ENCODE measurements at regions not wholly inside any gene's neighbourhood (a gene's known extent, or its start where the extent isn't known, plus 50 kb on each side); places are given as distances from the start of the nearest gene placed in this dataset.

DNA sequence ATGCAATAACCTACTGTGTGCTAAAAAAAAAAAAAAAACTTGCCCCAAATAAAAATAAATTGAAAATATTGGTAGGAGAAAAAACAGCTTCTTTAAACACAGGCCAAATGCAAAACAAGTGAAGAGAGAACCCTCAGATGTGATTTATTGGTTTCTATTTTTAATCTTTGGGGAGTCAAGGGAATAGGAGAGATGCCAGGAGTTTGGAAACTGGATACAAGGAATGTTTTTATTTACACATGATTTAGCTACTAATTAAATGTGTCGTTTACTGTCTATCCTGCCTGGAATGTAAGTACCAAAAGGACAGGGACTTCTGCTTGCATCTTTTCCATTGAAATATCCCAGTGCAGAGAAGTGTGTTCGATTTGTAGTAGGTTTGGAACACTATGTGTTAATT lies 810.7 kb downstream of the MAFB start:
- H3K4me3 Mint-ChIP-seq (ENCODE audit: unreplicated experiment) = no peak overlapping the region
- peaks cover 3% of the 10 kb centered on the region for H3K9me3 Mint-ChIP-seq (ENCODE audit: low read depth)
- no peak overlapping the region for H3K27ac Mint-ChIP-seq (ENCODE audit: unreplicated experiment)
- TF ChIP-seq, protein P1, sequence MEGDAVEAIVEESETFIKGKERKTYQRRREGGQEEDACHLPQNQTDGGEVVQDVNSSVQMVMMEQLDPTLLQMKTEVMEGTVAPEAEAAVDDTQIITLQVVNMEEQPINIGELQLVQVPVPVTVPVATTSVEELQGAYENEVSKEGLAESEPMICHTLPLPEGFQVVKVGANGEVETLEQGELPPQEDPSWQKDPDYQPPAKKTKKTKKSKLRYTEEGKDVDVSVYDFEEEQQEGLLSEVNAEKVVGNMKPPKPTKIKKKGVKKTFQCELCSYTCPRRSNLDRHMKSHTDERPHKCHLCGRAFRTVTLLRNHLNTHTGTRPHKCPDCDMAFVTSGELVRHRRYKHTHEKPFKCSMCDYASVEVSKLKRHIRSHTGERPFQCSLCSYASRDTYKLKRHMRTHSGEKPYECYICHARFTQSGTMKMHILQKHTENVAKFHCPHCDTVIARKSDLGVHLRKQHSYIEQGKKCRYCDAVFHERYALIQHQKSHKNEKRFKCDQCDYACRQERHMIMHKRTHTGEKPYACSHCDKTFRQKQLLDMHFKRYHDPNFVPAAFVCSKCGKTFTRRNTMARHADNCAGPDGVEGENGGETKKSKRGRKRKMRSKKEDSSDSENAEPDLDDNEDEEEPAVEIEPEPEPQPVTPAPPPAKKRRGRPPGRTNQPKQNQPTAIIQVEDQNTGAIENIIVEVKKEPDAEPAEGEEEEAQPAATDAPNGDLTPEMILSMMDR (IDR thresholded peaks at IDR 0.05) = no peak
- H3K4me1 Mint-ChIP-seq (ENCODE audit: low read depth) = peaks cover 71% of the 10 kb centered on the region
- peaks cover 3% of the 10 kb centered on the region for H3K27me3 Mint-ChIP-seq (ENCODE audit: low read depth)
- DNase-seq (ENCODE audit: low spot score) = no peak
- no peaks in the 10 kb centered on the region for H3K36me3 Mint-ChIP-seq (ENCODE audit: low read depth)

DNA sequence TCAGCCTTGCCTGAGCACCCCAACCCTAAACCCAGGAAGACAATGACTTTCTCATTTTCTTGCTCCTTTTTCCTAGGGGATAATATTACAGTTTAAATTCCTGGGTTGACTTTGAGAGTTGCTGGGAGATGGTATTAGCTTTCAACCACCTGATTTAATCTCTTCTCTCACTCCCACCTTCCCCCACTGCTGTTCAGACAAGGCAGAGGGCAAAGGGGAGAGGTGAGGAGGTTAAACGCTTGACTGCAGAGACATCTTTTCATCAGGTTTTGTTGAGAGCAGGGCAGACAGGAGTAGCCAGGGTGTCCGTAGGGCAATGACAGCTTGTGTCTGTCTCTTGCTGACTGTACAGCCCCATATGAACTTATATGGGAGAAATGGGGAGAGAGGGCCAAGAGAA lies 811.2 kb downstream of the MAFB start:
- H3K27me3 Mint-ChIP-seq (ENCODE audit: low read depth) = peaks cover 3% of the 10 kb centered on the region
- H3K4me3 Mint-ChIP-seq (ENCODE audit: unreplicated experiment) = no peak overlapping the region
- H3K4me1 Mint-ChIP-seq (ENCODE audit: low read depth) = peaks cover 66% of the 10 kb centered on the region
- no peaks in the 10 kb centered on the region for H3K36me3 Mint-ChIP-seq (ENCODE audit: low read depth)
- TF ChIP-seq, protein P1 (IDR thresholded peaks at IDR 0.05) = no peak
- DNase-seq (ENCODE audit: low spot score) = no peak
- H3K27ac Mint-ChIP-seq (ENCODE audit: unreplicated experiment) = peak overlapping the region; percentile 46
- H3K9me3 Mint-ChIP-seq (ENCODE audit: low read depth) = peaks cover 3% of the 10 kb centered on the region

DNA sequence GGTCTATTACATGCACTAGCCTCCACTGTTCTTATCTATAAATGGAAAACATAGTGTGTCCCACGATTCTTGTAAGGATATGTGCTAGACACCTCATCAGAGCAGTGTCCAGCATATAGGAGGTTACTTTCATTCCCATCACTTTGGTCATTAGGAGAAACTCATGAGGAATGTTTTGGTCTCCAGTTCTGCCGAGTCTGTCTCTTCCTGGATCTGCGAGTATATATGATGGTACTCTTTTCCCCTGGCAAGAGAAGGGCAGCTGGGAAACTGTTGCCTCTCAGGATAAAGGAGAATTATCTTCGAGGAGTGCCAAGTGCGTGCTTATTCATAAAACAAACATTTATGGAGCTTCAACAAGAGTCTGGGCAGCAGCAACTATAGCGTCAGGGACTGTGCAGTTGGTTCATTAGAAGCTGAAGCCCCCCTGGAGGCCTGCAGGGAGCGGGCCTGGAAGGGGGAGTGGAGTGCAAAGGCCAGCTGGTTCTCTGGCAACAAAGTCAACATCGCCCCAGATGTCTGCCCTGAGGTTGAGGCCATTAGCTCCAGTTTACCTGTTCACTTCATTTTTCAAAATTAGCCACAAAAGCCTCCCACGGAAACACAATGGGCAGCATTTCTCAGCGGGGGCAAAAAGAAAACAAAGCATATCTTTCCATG lies 811.9 kb downstream of the MAFB start:
- Mint-ChIP-seq H3K27ac (ENCODE audit: unreplicated experiment) (no peak overlapping the region), H3K36me3 (ENCODE audit: low read depth) (no peaks in the 10 kb centered on the region), H3K9me3 (ENCODE audit: low read depth) (peaks cover 2% of the 10 kb centered on the region), H3K4me1 (ENCODE audit: low read depth) (peaks cover 61% of the 10 kb centered on the region), H3K4me3 (ENCODE audit: unreplicated experiment) (no peak overlapping the region), H3K27me3 (ENCODE audit: low read depth) (peaks cover 3% of the 10 kb centered on the region)
- no peak for DNase-seq (ENCODE audit: low spot score)
- TF ChIP-seq, protein P1 (IDR thresholded peaks at IDR 0.05) = peak; percentile 20

DNA sequence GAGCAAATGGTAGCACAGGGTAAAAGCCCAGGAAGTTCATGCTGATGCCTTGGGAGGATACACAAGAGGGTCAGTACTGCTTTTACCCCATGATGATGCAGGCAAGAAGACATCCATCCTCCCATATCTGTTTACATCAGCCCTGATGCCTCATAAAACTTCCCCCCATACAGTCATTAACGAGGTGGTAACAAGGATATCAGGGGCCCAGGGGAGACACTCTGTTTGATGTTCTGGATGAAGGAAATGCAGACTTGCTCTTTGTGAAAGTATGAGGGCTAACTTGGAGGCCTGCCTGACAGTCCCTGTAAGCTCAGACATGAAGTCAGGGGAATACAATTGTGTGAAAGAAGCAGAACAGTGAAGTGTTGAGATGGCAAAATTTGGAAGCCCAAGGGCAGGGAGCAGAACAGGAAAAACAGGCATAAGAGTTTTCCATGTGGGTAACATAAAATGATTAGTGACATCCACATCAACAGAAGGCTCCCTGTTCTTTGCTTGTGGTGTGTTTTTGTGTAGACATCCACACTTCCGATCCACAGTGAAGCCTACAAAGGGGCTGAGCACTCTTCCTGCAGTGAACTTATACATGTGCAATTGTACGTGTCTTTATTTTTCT lies 813.4 kb downstream of the MAFB start:
- Mint-ChIP-seq H3K4me1 (ENCODE audit: low read depth) (peaks cover 59% of the 10 kb centered on the region), H3K27ac (ENCODE audit: unreplicated experiment) (no peak overlapping the region), H3K4me3 (ENCODE audit: unreplicated experiment) (no peak overlapping the region), H3K27me3 (ENCODE audit: low read depth) (peaks cover 3% of the 10 kb centered on the region), H3K9me3 (ENCODE audit: low read depth) (no peaks in the 10 kb centered on the region), H3K36me3 (ENCODE audit: low read depth) (no peaks in the 10 kb centered on the region)
- TF ChIP-seq, protein P1 (IDR thresholded peaks at IDR 0.05) = no peak
- no peak for DNase-seq (ENCODE audit: low spot score)

DNA sequence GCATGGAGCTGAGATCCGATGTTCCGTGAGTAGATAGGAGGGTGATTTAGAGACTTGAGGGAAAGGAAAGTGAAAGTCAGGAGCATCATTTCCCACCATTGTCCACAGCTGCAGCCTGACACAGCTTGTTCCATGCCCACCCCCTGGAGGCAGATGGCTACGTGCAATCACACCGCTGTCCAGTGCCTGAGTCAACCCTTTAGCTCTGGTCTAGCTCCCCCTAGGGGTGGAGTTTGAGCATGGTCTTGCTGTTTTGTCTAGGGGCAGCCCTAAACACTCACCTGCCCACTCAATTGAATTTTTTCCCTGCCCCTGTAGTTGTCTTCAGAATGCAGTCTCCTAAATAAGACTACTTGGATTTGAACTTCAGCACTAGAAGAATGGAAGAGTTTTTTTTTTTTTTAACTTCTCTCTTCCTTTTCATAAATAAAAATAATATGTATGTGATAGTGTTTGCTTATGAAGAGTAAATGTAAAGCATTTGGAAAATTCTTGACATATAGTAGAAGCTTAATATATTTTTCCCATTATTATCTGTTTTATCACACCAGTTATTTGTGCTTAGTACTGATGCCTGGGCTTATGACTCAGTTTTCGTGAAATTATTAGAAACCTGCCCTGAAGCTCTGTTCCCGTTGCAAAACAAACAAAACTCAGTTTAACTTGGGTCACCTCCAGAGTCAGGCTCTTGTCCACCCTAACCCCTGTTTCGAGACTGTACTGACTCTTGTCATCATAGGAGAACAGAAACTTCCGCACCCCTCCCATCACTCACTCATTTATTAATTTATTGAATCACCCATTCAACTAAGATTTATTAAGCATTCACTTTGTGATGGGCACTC lies 814.8 kb downstream of the MAFB start:
- Mint-ChIP-seq H3K4me1 (ENCODE audit: low read depth) (peaks cover 53% of the 10 kb centered on the region), H3K36me3 (ENCODE audit: low read depth) (no peaks in the 10 kb centered on the region), H3K9me3 (ENCODE audit: low read depth) (no peaks in the 10 kb centered on the region), H3K4me3 (ENCODE audit: unreplicated experiment) (no peak overlapping the region), H3K27ac (ENCODE audit: unreplicated experiment) (no peak overlapping the region), H3K27me3 (ENCODE audit: low read depth) (peaks cover 3% of the 10 kb centered on the region)
- no peak for DNase-seq (ENCODE audit: low spot score)
- TF ChIP-seq, protein P1 (IDR thresholded peaks at IDR 0.05) = peak; percentile 84

All from chondrocyte (in vitro differentiated cells).